ENCODE measurements at regions not wholly inside any gene's neighbourhood (a gene's known extent, or its start where the extent isn't known, plus 50 kb on each side); places are given as distances from the start of the nearest gene placed in this dataset.

- Histone ChIP-seq H3K9me3 (ENCODE audit: insufficient read depth, low read depth, low read length) (peaks cover 11% of the 10 kb centered on the region), H4K20me1 (ENCODE audit: insufficient read depth, low read length, poor library complexity, severe bottlenecking) (no peaks in the 10 kb centered on the region), H3K4me1 (ENCODE audit: insufficient read depth, low read length, poor library complexity, severe bottlenecking) (no peaks in the 10 kb centered on the region), H3K27me3 (ENCODE audit: insufficient read depth, low read length, poor library complexity, severe bottlenecking) (no peaks in the 10 kb centered on the region), H3K9me2 (replicated peaks; ENCODE audit: low read depth, low read length) (no peaks in the 10 kb centered on the region), H3K4me2 (ENCODE audit: low read depth, low read length, poor library complexity, severe bottlenecking) (no peak overlapping the region), H2AFZ (ENCODE audit: low read length) (no peak overlapping the region), H3K4me3 (ENCODE audit: low read length, poor library complexity, severe bottlenecking) (no peak overlapping the region), H3K9ac (ENCODE audit: low read depth, low read length, poor library complexity, severe bottlenecking) (no peak overlapping the region), H3K36me3 (ENCODE audit: insufficient read depth, low read length) (no peaks in the 10 kb centered on the region), H3F3A (ENCODE audit: low read depth) (no peaks in the 10 kb centered on the region), H3K79me2 (ENCODE audit: insufficient read depth, low read length) (no peaks in the 10 kb centered on the region)
- TF ChIP-seq EZH2phosphoT487 (IDR thresholded peaks at IDR 0.05; ENCODE audit: borderline replicate concordance), result no peak
- TF ChIP-seq, protein P1, sequence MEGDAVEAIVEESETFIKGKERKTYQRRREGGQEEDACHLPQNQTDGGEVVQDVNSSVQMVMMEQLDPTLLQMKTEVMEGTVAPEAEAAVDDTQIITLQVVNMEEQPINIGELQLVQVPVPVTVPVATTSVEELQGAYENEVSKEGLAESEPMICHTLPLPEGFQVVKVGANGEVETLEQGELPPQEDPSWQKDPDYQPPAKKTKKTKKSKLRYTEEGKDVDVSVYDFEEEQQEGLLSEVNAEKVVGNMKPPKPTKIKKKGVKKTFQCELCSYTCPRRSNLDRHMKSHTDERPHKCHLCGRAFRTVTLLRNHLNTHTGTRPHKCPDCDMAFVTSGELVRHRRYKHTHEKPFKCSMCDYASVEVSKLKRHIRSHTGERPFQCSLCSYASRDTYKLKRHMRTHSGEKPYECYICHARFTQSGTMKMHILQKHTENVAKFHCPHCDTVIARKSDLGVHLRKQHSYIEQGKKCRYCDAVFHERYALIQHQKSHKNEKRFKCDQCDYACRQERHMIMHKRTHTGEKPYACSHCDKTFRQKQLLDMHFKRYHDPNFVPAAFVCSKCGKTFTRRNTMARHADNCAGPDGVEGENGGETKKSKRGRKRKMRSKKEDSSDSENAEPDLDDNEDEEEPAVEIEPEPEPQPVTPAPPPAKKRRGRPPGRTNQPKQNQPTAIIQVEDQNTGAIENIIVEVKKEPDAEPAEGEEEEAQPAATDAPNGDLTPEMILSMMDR (conservative IDR thresholded peaks at IDR 0.05; ENCODE audit: low read length), result no peak
Observed at GRCh38 chr9:82716821-82717220, 346.1 kb downstream of the RASEF start.

DNA sequence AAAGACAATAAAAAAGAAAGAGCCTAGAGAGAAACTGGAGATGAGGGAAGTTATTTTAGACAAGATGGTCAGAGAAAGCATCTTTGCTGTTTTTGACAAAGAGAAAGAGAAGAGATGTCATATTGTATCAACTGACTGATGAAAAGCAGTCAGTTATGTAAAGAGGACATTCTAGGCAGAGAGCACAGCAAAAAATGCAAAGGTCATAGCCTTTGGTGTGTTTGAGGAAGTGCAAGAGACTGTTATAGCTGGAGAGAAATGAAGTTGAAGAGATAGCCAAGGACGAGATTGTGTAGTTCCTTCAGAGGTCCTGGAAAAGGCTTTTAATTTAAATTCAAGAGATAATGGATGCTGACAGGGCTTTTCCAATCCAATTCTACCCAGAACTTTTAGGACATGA lies 342.4 kb downstream of the RASEF start:
- Histone ChIP-seq H3K4me2 (ENCODE audit: low read depth, low read length, poor library complexity, severe bottlenecking) (no peak overlapping the region), H3K9me3 (ENCODE audit: insufficient read depth, low read depth, low read length) (peaks cover 4% of the 10 kb centered on the region; the same call in 1 of the 2 replicates), H3K27me3 (ENCODE audit: insufficient read depth, low read length, poor library complexity, severe bottlenecking) (no peaks in the 10 kb centered on the region), H4K20me1 (ENCODE audit: insufficient read depth, low read length, poor library complexity, severe bottlenecking) (no peaks in the 10 kb centered on the region), H3K4me3 (ENCODE audit: low read length, poor library complexity, severe bottlenecking) (no peak overlapping the region), H3K79me2 (ENCODE audit: insufficient read depth, low read length) (no peaks in the 10 kb centered on the region), H2AFZ (ENCODE audit: low read length) (no peak overlapping the region), H3K36me3 (ENCODE audit: insufficient read depth, low read length) (no peaks in the 10 kb centered on the region), H3F3A (ENCODE audit: low read depth) (no peaks in the 10 kb centered on the region), H3K4me1 (ENCODE audit: insufficient read depth, low read length, poor library complexity, severe bottlenecking) (no peaks in the 10 kb centered on the region), H3K9ac (ENCODE audit: low read depth, low read length, poor library complexity, severe bottlenecking) (no peak overlapping the region), H3K9me2 (replicated peaks; ENCODE audit: low read depth, low read length) (no peaks in the 10 kb centered on the region)
- TF ChIP-seq, protein P1 (conservative IDR thresholded peaks at IDR 0.05; ENCODE audit: low read length), result no peak
- TF ChIP-seq EZH2phosphoT487 (IDR thresholded peaks at IDR 0.05; ENCODE audit: borderline replicate concordance), result no peak

GRCh38 chr9:82721593-82721992 lies 341.3 kb downstream of the RASEF start:
- no peaks in the 10 kb centered on the region for H3K27me3 ChIP-seq (ENCODE audit: insufficient read depth, low read length, poor library complexity, severe bottlenecking)
- no peaks in the 10 kb centered on the region for H3K79me2 ChIP-seq (ENCODE audit: insufficient read depth, low read length)
- no peak overlapping the region for H3K4me2 ChIP-seq (ENCODE audit: low read depth, low read length, poor library complexity, severe bottlenecking)
- no peak overlapping the region for H3K9ac ChIP-seq (ENCODE audit: low read depth, low read length, poor library complexity, severe bottlenecking)
- no peaks in the 10 kb centered on the region for H3K4me1 ChIP-seq (ENCODE audit: insufficient read depth, low read length, poor library complexity, severe bottlenecking)
- no peaks in the 10 kb centered on the region for H3F3A ChIP-seq (ENCODE audit: low read depth)
- no peaks in the 10 kb centered on the region for H3K36me3 ChIP-seq (ENCODE audit: insufficient read depth, low read length)
- H4K20me1 ChIP-seq (ENCODE audit: insufficient read depth, low read length, poor library complexity, severe bottlenecking), result no peaks in the 10 kb centered on the region
- peaks cover 4% of the 10 kb centered on the region; the same call in 1 of the 2 replicates for H3K9me3 ChIP-seq (ENCODE audit: insufficient read depth, low read depth, low read length)
- no peaks in the 10 kb centered on the region for H3K9me2 ChIP-seq (replicated peaks; ENCODE audit: low read depth, low read length)
- TF ChIP-seq EZH2phosphoT487 (IDR thresholded peaks at IDR 0.05; ENCODE audit: borderline replicate concordance), result no peak
- TF ChIP-seq, protein P1 (conservative IDR thresholded peaks at IDR 0.05; ENCODE audit: low read length), result no peak
- H3K4me3 ChIP-seq (ENCODE audit: low read length, poor library complexity, severe bottlenecking), result no peak overlapping the region
- H2AFZ ChIP-seq (ENCODE audit: low read length), result no peak overlapping the region

Measured in Loucy (cell line).